ENCODE measurements at regions not wholly inside any gene's neighbourhood (a gene's known extent, or its start where the extent isn't known, plus 50 kb on each side); places are given as distances from the start of the nearest gene placed in this dataset.

- H3K9me3 Mint-ChIP-seq (ENCODE audit: unreplicated experiment) = no peaks in the 10 kb centered on the region
- H3K4me1 Mint-ChIP-seq (ENCODE audit: unreplicated experiment) = no peaks in the 10 kb centered on the region
- DNase-seq (ENCODE audit: low spot score) = no peak
- no peaks in the 10 kb centered on the region for H3K36me3 Mint-ChIP-seq (ENCODE audit: low read depth, unreplicated experiment)
- H3K4me3 Mint-ChIP-seq (ENCODE audit: unreplicated experiment) = no peak overlapping the region
- TF ChIP-seq CTCF (IDR thresholded peaks at IDR 0.05; ENCODE audit: unreplicated experiment) = no peak
- peaks cover 3% of the 10 kb centered on the region for H3K27me3 Mint-ChIP-seq (ENCODE audit: unreplicated experiment)
- H3K27ac Mint-ChIP-seq (ENCODE audit: unreplicated experiment) = no peak overlapping the region
Measured at GRCh38 chr10:117610321-117610720, 67.8 kb downstream of the EMX2 start.

DNA sequence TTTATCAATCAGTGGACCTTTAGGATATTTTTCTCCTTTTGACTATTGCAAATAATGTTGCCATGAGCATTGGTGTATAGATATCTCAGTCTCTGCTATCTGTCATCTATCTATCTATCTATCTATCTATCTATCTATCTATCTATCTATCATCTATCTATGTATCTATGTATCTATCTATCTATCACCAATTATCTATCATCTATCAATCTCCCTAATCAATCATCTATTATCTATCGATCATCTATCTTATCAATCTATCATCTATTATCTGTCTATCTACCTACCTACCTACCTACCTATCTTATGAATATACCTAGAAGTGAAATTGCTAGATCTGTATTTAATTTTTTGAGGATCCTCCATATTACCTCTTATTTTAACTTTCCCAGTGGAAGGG, 69.6 kb downstream of the EMX2 start:
- Mint-ChIP-seq H3K36me3 (ENCODE audit: low read depth, unreplicated experiment) (no peaks in the 10 kb centered on the region), H3K27me3 (ENCODE audit: unreplicated experiment) (peaks cover 3% of the 10 kb centered on the region), H3K9me3 (ENCODE audit: unreplicated experiment) (no peaks in the 10 kb centered on the region), H3K4me1 (ENCODE audit: unreplicated experiment) (no peaks in the 10 kb centered on the region), H3K27ac (ENCODE audit: unreplicated experiment) (no peak overlapping the region), H3K4me3 (ENCODE audit: unreplicated experiment) (no peak overlapping the region)
- no peak for TF ChIP-seq CTCF (IDR thresholded peaks at IDR 0.05; ENCODE audit: unreplicated experiment)
- no peak for DNase-seq (ENCODE audit: low spot score)

DNA sequence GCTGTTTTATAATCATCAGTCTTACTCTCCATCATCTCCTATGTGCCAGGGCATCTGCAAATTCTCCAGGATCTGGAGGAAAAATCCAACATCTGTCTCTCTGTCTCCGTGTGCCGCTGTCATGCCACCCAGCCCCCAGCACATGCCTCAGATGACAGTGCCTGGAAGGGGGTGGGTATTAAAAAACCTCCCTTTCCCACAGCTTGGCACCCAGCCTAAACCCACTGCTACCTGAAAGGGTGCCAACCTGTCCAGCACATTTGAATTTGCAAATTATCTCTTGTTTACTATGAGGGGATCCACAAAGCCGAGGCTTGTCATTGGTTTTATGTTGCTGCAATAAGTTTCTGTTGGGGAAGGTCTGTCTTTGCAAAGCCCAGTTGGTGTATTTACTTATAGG, 73.1 kb downstream of the EMX2 start:
- H3K27me3 Mint-ChIP-seq (ENCODE audit: unreplicated experiment) = no peaks in the 10 kb centered on the region
- no peak overlapping the region for H3K4me3 Mint-ChIP-seq (ENCODE audit: unreplicated experiment)
- no peaks in the 10 kb centered on the region for H3K36me3 Mint-ChIP-seq (ENCODE audit: low read depth, unreplicated experiment)
- H3K4me1 Mint-ChIP-seq (ENCODE audit: unreplicated experiment) = no peaks in the 10 kb centered on the region
- TF ChIP-seq CTCF (IDR thresholded peaks at IDR 0.05; ENCODE audit: unreplicated experiment) = no peak
- H3K9me3 Mint-ChIP-seq (ENCODE audit: unreplicated experiment) = no peaks in the 10 kb centered on the region
- no peak for DNase-seq (ENCODE audit: low spot score)
- H3K27ac Mint-ChIP-seq (ENCODE audit: unreplicated experiment) = no peak overlapping the region

GRCh38 chr10:117616179-117616578, 73.6 kb downstream of the EMX2 start:
- TF ChIP-seq CTCF (IDR thresholded peaks at IDR 0.05; ENCODE audit: unreplicated experiment) = no peak
- Mint-ChIP-seq H3K36me3 (ENCODE audit: low read depth, unreplicated experiment) (no peaks in the 10 kb centered on the region), H3K9me3 (ENCODE audit: unreplicated experiment) (no peaks in the 10 kb centered on the region), H3K4me1 (ENCODE audit: unreplicated experiment) (no peaks in the 10 kb centered on the region), H3K27ac (ENCODE audit: unreplicated experiment) (no peak overlapping the region), H3K27me3 (ENCODE audit: unreplicated experiment) (no peaks in the 10 kb centered on the region), H3K4me3 (ENCODE audit: unreplicated experiment) (no peak overlapping the region)
- no peak for DNase-seq (ENCODE audit: low spot score)

DNA sequence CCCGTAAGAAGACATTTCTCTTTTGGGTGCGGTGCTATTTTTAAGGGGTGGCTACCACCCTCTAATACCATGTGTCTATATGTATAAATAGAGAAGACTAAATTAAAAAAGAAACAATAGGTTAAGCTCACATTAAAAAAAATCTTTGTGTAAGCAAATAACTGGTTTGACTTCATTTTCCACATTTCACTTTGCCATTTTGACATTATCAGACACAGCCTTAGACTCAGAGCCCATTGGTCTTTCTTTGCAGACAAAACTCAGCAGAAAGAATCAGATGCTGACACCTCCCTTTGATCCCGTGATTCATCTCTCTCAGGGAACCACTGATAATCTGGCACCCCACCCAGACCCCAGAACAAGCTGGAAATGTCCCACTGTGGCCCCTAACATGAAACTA, 74.5 kb downstream of the EMX2 start:
- Mint-ChIP-seq H3K27me3 (ENCODE audit: unreplicated experiment) (peaks cover 1% of the 10 kb centered on the region), H3K27ac (ENCODE audit: unreplicated experiment) (no peak overlapping the region), H3K36me3 (ENCODE audit: low read depth, unreplicated experiment) (no peaks in the 10 kb centered on the region), H3K4me1 (ENCODE audit: unreplicated experiment) (peaks cover 3% of the 10 kb centered on the region), H3K4me3 (ENCODE audit: unreplicated experiment) (no peak overlapping the region), H3K9me3 (ENCODE audit: unreplicated experiment) (no peaks in the 10 kb centered on the region)
- no peak for DNase-seq (ENCODE audit: low spot score)
- no peak for TF ChIP-seq CTCF (IDR thresholded peaks at IDR 0.05; ENCODE audit: unreplicated experiment)

All from endothelial cell (in vitro differentiated cells).